ENCODE measurements at regions not wholly inside any gene's neighbourhood (a gene's known extent, or its start where the extent isn't known, plus 50 kb on each side); places are given as distances from the start of the nearest gene placed in this dataset.

GRCh38 chrX:30967516-30967915, 78.5 kb upstream of the TAB3 start:
- no peak overlapping the region for H3K27ac Mint-ChIP-seq
- no peaks in the 10 kb centered on the region for H3K9me3 Mint-ChIP-seq
- H3K4me3 Mint-ChIP-seq: no peak overlapping the region
- H3K36me3 Mint-ChIP-seq: no peaks in the 10 kb centered on the region
- H3K4me1 Mint-ChIP-seq: peaks cover 7% of the 10 kb centered on the region
- H3K27me3 Mint-ChIP-seq: no peaks in the 10 kb centered on the region

DNA sequence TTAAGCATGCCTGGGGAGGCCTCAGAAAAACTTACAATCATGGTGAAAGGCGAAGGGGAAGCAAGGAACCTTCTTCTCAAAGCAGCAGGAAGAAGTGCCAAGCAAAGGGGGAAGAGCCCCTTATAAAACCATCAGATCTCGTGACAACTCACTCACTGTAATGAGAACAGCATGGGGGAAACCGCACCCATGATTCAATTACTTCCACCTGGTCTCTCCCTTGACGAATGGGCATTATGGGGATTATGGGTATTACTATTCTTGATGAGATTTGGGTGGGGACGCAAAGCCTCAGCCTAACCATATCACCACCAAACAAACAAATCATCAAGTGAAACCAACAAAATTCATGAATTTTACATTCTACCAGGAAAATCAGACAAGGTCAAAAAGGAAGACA, 76.7 kb upstream of the TAB3 start:
- Mint-ChIP-seq H3K4me1 (no peaks in the 10 kb centered on the region), H3K27ac (no peak overlapping the region), H3K27me3 (no peaks in the 10 kb centered on the region), H3K9me3 (no peaks in the 10 kb centered on the region), H3K4me3 (no peak overlapping the region), H3K36me3 (no peaks in the 10 kb centered on the region)

DNA sequence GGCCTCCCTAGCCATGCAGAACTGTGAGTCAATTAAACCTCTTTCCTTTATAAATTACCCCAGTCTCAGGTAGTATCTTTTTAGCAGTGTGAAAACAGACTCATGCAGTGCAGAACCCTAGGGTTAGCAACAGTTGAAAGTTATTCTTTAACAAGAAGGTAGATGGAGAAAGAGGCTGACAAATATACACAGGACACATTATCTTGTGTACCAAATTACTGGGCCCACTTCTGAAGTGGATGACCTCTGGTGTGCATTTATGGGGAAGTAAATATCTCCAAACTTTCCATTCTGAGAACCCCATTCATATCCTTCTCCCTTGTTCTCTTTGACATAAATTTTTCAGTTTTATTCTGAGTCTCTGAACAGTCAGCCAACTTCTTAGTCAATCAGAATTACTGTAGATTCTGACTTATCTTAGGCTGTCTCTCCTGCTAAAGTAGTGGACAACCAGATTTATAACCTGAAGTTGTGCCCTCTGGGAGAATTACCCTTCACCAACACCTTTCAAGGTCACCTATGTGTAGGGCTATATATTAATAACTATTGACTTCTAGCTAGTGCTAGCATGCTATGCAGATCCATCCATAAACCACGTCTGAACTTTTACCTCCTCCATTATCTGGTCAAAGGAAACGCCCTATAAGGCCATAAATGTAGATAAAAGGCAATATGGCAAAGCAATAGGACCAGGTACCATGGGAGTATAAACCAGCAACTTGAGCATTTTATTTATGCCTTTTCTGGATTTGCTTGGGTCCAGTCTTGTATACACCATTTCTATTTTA, 72.5 kb upstream of the TAB3 start:
- Mint-ChIP-seq H3K27me3 (no peaks in the 10 kb centered on the region), H3K36me3 (no peaks in the 10 kb centered on the region), H3K9me3 (no peaks in the 10 kb centered on the region), H3K4me3 (no peak overlapping the region), H3K27ac (no peak overlapping the region), H3K4me1 (no peaks in the 10 kb centered on the region)

DNA sequence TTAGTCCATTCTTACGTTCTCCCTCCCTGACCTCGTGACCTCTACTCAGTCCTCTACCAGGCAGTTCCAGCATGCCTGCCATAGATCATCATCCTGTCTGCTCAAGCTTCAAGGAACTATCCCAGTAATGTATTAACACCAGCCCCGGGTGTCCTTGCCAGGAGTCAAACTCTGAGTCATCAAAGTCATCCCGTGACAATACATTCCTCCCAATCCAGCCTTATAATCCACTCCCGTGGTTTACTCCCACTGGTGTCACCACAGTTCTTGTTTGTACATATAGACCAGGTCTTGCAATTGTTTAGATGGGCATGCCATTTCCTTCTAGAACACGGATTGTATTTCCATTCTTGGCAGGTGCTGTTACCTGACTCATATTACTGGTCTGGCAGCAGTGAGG, 68.7 kb upstream of the TAB3 start:
- Mint-ChIP-seq H3K4me1 (no peaks in the 10 kb centered on the region), H3K4me3 (no peak overlapping the region), H3K27me3 (no peaks in the 10 kb centered on the region), H3K9me3 (no peaks in the 10 kb centered on the region), H3K27ac (no peak overlapping the region), H3K36me3 (no peaks in the 10 kb centered on the region)

DNA sequence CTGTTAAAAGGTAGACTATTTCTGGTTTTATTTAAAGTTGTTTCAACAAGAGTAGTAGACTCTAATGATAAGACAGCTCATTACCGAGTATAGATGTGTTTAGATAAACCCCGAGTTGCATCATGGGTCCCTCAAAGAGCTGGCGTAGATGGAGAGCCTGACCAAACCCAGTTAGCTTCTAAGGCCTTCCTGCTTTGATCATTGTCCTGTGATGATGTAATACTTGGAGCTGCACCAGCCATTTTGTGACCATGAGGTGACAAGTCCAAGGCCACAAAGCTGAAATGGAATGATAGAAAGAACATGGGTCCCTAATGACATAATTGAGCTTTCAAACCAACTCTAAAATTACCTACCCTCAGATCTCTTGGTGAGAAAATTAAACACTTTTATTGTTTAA, 66.6 kb upstream of the TAB3 start:
- no peak overlapping the region for H3K4me3 Mint-ChIP-seq
- no peaks in the 10 kb centered on the region for H3K4me1 Mint-ChIP-seq
- no peaks in the 10 kb centered on the region for H3K9me3 Mint-ChIP-seq
- H3K27ac Mint-ChIP-seq: no peak overlapping the region
- H3K36me3 Mint-ChIP-seq: peaks cover 2% of the 10 kb centered on the region
- no peaks in the 10 kb centered on the region for H3K27me3 Mint-ChIP-seq

DNA sequence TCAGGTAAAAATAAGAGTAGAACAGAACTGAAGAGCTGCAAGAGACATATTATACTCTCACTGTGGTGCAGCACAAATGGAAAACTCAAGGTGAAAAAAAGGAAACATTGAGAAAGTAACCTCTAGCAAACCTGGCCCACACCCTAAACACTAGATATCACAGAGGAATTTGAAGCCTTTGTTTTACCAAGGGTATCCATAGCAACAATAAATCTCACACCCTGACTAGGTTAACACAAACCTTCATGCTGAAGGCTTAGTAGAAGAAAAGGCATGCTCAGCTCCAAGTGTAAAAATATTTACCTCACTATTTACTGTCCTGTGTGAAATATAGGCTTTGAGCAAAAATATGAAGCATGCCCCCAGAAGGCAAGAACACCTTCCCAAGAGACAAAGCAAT, 61.9 kb upstream of the TAB3 start:
- Mint-ChIP-seq H3K27ac (no peak overlapping the region), H3K36me3 (peaks cover 2% of the 10 kb centered on the region), H3K9me3 (no peaks in the 10 kb centered on the region), H3K4me1 (no peaks in the 10 kb centered on the region), H3K4me3 (no peak overlapping the region), H3K27me3 (no peaks in the 10 kb centered on the region)

- H3K4me3 Mint-ChIP-seq: no peak overlapping the region
- no peaks in the 10 kb centered on the region for H3K9me3 Mint-ChIP-seq
- H3K27me3 Mint-ChIP-seq: no peaks in the 10 kb centered on the region
- H3K4me1 Mint-ChIP-seq: no peaks in the 10 kb centered on the region
- peaks cover 2% of the 10 kb centered on the region for H3K36me3 Mint-ChIP-seq
- no peak overlapping the region for H3K27ac Mint-ChIP-seq
Measured at GRCh38 chrX:30950391-30950790, 61.3 kb upstream of the TAB3 start.

GRCh38 chrX:30949554-30949953, 60.5 kb upstream of the TAB3 start:
- Mint-ChIP-seq H3K36me3 (peaks cover 2% of the 10 kb centered on the region), H3K4me1 (no peaks in the 10 kb centered on the region), H3K27me3 (no peaks in the 10 kb centered on the region), H3K27ac (no peak overlapping the region), H3K9me3 (no peaks in the 10 kb centered on the region), H3K4me3 (no peak overlapping the region)

GRCh38 chrX:30948626-30949025, 59.6 kb upstream of the TAB3 start:
- Mint-ChIP-seq H3K9me3 (no peaks in the 10 kb centered on the region), H3K27me3 (no peaks in the 10 kb centered on the region), H3K27ac (no peak overlapping the region), H3K4me3 (no peak overlapping the region), H3K36me3 (peaks cover 2% of the 10 kb centered on the region), H3K4me1 (no peaks in the 10 kb centered on the region)

- no peak overlapping the region for H3K27ac Mint-ChIP-seq
Measured at GRCh38 chrX:30948051-30948450, 59.0 kb upstream of the TAB3 start.

DNA sequence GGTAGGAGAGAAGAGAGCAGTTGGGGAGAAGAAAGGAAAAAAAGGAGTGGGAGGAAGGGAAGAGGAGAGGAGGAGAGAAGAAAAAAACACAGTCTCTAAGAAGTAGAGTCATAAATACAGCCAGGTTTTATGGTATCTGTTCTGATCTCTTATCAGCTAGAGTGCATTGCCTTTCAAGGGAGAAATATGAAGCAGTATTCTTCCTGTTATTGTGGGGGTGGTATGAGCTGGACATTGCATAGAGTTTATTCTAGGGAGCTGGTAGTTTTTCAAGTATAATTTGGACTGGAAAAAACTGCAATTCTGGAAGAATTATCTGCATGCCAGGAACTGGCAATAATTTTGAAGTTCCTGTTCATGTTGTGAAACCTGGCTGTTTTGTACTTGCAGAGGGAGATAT, 54.9 kb upstream of the TAB3 start:
- Mint-ChIP-seq H3K36me3 (no peaks in the 10 kb centered on the region), H3K27me3 (no peaks in the 10 kb centered on the region), H3K4me1 (no peaks in the 10 kb centered on the region), H3K4me3 (no peak overlapping the region), H3K9me3 (no peaks in the 10 kb centered on the region), H3K27ac (no peak overlapping the region)

More at GRCh38 chrX:30948051-30948450, 59.0 kb upstream of the TAB3 start:
- Mint-ChIP-seq H3K4me1 (no peaks in the 10 kb centered on the region), H3K4me3 (no peak overlapping the region), H3K27me3 (no peaks in the 10 kb centered on the region), H3K9me3 (no peaks in the 10 kb centered on the region), H3K36me3 (peaks cover 2% of the 10 kb centered on the region)

DNA sequence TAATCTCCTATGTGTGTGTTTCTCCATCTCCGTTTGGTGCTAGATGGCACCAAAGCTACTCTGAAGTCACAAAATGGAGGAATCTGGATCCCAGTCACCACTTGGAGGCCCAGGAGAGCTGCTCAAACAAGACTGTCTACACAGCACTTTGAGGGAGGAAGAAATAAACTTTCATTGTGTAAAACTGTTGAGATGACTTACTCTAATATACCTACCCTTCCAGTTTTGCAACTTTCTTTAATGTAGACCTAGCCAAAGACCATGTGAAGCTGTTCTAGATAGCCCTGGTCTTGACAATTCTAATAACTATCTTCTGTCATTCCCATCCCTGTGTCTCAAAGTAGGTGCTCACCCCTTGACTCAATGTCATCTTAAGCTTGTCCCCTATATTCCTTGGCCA, 52.8 kb upstream of the TAB3 start:
- Mint-ChIP-seq H3K9me3 (no peaks in the 10 kb centered on the region), H3K27ac (no peak overlapping the region), H3K36me3 (no peaks in the 10 kb centered on the region), H3K27me3 (no peaks in the 10 kb centered on the region), H3K4me3 (no peak overlapping the region), H3K4me1 (no peaks in the 10 kb centered on the region)

DNA sequence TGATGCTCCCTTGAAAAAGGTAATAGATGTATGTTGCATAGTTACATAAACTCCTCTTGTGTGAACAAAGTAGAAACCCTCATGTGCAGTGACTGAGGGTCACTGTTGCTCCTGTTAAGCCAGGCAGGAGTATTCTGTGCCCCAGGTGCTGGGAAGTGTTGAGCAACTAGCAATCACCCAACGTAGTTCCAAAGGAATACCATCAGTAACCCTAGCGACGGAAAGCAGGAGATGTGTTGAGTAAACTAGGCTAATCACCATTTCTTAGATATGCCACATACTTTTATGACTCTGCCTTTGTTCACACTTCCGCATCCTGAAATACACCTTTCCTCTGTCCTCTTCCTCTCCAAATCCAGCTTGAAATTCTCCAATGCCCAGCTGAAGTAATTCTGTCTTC, 50.9 kb upstream of the TAB3 start:
- Mint-ChIP-seq H3K36me3 (no peaks in the 10 kb centered on the region), H3K4me3 (no peak overlapping the region), H3K27me3 (no peaks in the 10 kb centered on the region), H3K9me3 (no peaks in the 10 kb centered on the region), H3K4me1 (no peaks in the 10 kb centered on the region), H3K27ac (no peak overlapping the region)
